SK-N-SH (cell line): ENCODE measurements at regions not wholly inside any gene's neighbourhood (a gene's known extent, or its start where the extent isn't known, plus 50 kb on each side); places are given as distances from the start of the nearest gene placed in this dataset.

Experiments
- CTCF ChIA-PET: fragments of 300-600, 350-600 bp; formaldehyde crosslinking; extraction: SDS; loops from one replicate; lab custom pipeline; 2021; lab: Yijun Ruan, JAX
- POLR2A ChIA-PET: fragments of 350-600 bp; sonication (Branson Sonifier 250); formaldehyde crosslinking; extraction: SDS; loops from one replicate; lab custom pipeline; 2020; ENCODE audit warnings: antibody characterized with exemption, inconsistent platforms; lab: Yijun Ruan, JAX
- DNase-seq: peaks from one replicate; pipeline ENCODE4 v3.0.0; 2012
- H2AFZ ChIP-seq: fragments of 200-600 bp; sonication (generic); 2 replicates; pipeline ENCODE4 v1.8.1; 2016; ENCODE audit warnings: antibody characterized with exemption, mild to moderate bottlenecking, low read depth
- H3F3A ChIP-seq: fragments of 200-600 bp; sonication (generic); replicated peaks from 2 replicates; pipeline ENCODE3; 2016; ENCODE audit warnings: antibody characterized with exemption, mild to moderate bottlenecking; ENCODE audit not compliant: insufficient read depth
- H3K27ac ChIP-seq, 2 experiments: fragments of 200-500 bp in 1 of 2; fragments of 200-600 bp in 1 of 2; sonication (Bioruptor generic) in 1 of 2; sonication (generic), shearing (Covaris generic) in 1 of 2; 2 replicates each; pipeline versions ENCODE4 v1.5.1 to v1.6.1; 2014 to 2016; ENCODE audit warnings: low read depth in 2 of 2, inconsistent platforms in 1 of 2, low read length in 1 of 2, mild to moderate bottlenecking in 1 of 2, mixed read lengths in 1 of 2
- H3K27me3 ChIP-seq: fragments of 200-600 bp; sonication (generic), shearing (Covaris generic); 2 replicates; pipeline ENCODE4 v1.6.1; 2016; ENCODE audit warnings: mixed run types; ENCODE audit not compliant: insufficient read depth
- H3K36me3 ChIP-seq, 2 experiments: fragments of 200-500 bp in 1 of 2; fragments of 200-600 bp in 1 of 2; sonication (Bioruptor generic) in 1 of 2; sonication (generic) in 1 of 2; replicated peaks in 1 of 2; 2 replicates each; pipeline versions ENCODE3 to v1.5.1; 2014 to 2016; ENCODE audit warnings: low read length in 1 of 2, mild to moderate bottlenecking in 1 of 2; ENCODE audit not compliant: insufficient read depth in 2 of 2, control insufficient read depth in 1 of 2
- H3K4me1 ChIP-seq, 2 experiments: fragments of 200-500 bp in 1 of 2; fragments of 200-600 bp in 1 of 2; sonication (Bioruptor generic) in 1 of 2; sonication (generic), shearing (Covaris generic) in 1 of 2; 2 replicates each; pipeline versions ENCODE4 v1.5.1 to v1.6.1; 2014 to 2016; ENCODE audit warnings: low read depth in 1 of 2, low read length in 1 of 2, mixed run types in 1 of 2; ENCODE audit not compliant: insufficient read depth in 2 of 2, control insufficient read depth in 1 of 2
- H3K4me2 ChIP-seq: fragments of 200-600 bp; sonication (generic), shearing (Covaris generic); 2 replicates; pipeline ENCODE4 v1.6.1; 2017; ENCODE audit warnings: mixed run types
- H3K4me3 ChIP-seq, 2 experiments: fragments of 200-500 bp in 1 of 2; fragments of 200-600 bp in 1 of 2; sonication (Bioruptor generic) in 1 of 2; sonication (generic), shearing (Covaris generic) in 1 of 2; 2 replicates each; pipeline versions ENCODE4 v1.5.1 to v1.8.1; 2014 to 2016; ENCODE audit warnings: low read depth in 2 of 2, inconsistent platforms in 1 of 2, low read length in 1 of 2, mild to moderate bottlenecking in 1 of 2, mixed read lengths in 1 of 2, moderate library complexity in 1 of 2
- H3K79me2 ChIP-seq: fragments of 200-600 bp; sonication (generic); 2 replicates; pipeline ENCODE4 v1.8.1; 2017; ENCODE audit warnings: mild to moderate bottlenecking; ENCODE audit not compliant: insufficient read depth
- H3K9ac ChIP-seq: fragments of 200-600 bp; sonication (generic); 2 replicates; pipeline ENCODE4 v1.6.1; 2017; ENCODE audit warnings: mixed run types
- H3K9me2 ChIP-seq: fragments of 200-600 bp; sonication (generic); 2 replicates; pipeline ENCODE4 v1.6.1; 2017; ENCODE audit warnings: mixed run types
- H3K9me3 ChIP-seq: fragments of 200-600 bp; sonication (generic); 2 replicates; pipeline ENCODE4 v1.6.1; 2017; ENCODE audit warnings: mixed run types, mild to moderate bottlenecking, moderate library complexity
- H4K20me1 ChIP-seq: fragments of 200-600 bp; sonication (generic); 2 replicates; pipeline ENCODE4 v1.6.1; 2017; ENCODE audit warnings: mild to moderate bottlenecking, mixed run types; ENCODE audit not compliant: insufficient read depth
- CTCF ChIP-seq: fragments of 200-600 bp; sonication (generic); IDR thresholded peaks from 2 replicates; pipeline ENCODE4 v1.6.1; 2017; ENCODE audit warnings: antibody characterized with exemption, mild to moderate bottlenecking, moderate library complexity
- ELF1 ChIP-seq: IDR thresholded peaks from 2 replicates; pipeline ENCODE4 v1.4.0; 2012
- EP300 ChIP-seq, 2 experiments: IDR thresholded peaks; 2 replicates each; pipeline versions ENCODE4 v1.4.0 to v1.6.1; 2012; ENCODE audit warnings: borderline replicate concordance in 1 of 2, low read depth in 1 of 2, low read length in 1 of 2
- EZH2phosphoT487 ChIP-seq: fragments of 200-600 bp; sonication (generic); IDR thresholded peaks from 2 replicates; pipeline ENCODE4 v1.6.1; 2017; ENCODE audit warnings: low read depth, mixed run types, mild to moderate bottlenecking, antibody characterized with exemption, moderate library complexity, borderline replicate concordance
- FOXJ3 ChIP-seq: sonication (generic); formaldehyde crosslinking; IDR thresholded peaks from 2 replicates; pipeline ENCODE4 v1.5.1; 2020; ENCODE audit warnings: mild to moderate bottlenecking, missing genetic modification reagents
- GABPA ChIP-seq: IDR thresholded peaks from 2 replicates; pipeline ENCODE4 v1.4.0; 2012; ENCODE audit warnings: low read depth, mild to moderate bottlenecking
- GATA2 ChIP-seq: sonication (generic); formaldehyde crosslinking; IDR thresholded peaks from 2 replicates; pipeline ENCODE4 v1.5.0; 2020; ENCODE audit warnings: mild to moderate bottlenecking, missing genetic modification reagents
- IRF3 ChIP-seq: fragments of 150-350 bp; IDR thresholded peaks from 2 replicates; pipeline ENCODE4 v1.6.1; 2016; ENCODE audit warnings: mild to moderate bottlenecking, low read depth, low read length
- JUND ChIP-seq: IDR thresholded peaks from 2 replicates; pipeline ENCODE4 v1.4.0; 2012
- MEF2A ChIP-seq: IDR thresholded peaks from 2 replicates; pipeline ENCODE4 v1.4.0; 2012; ENCODE audit warnings: low read depth, borderline replicate concordance
- NFIC ChIP-seq: IDR thresholded peaks from 2 replicates; pipeline ENCODE4 v1.4.0; 2012; ENCODE audit warnings: borderline replicate concordance
- NRF1 ChIP-seq: IDR thresholded peaks from 2 replicates; pipeline ENCODE4 v1.6.1; 2012; ENCODE audit warnings: low read depth, mild to moderate bottlenecking, low read length
- PBX3 ChIP-seq: IDR thresholded peaks from 2 replicates; pipeline ENCODE4; 2012
- POLR2AphosphoS5 ChIP-seq: IDR thresholded peaks from 2 replicates; pipeline ENCODE4 v1.6.1; 2012; ENCODE audit warnings: low read depth, low read length
- RAD21 ChIP-seq: IDR thresholded peaks from 2 replicates; pipeline ENCODE4 v1.6.1; 2012; ENCODE audit warnings: mild to moderate bottlenecking, low read length
- RFX5 ChIP-seq: IDR thresholded peaks from 2 replicates; pipeline ENCODE4 v1.6.1; 2012; ENCODE audit warnings: mild to moderate bottlenecking, improper control_type of control experiment, low read length
- RXRA ChIP-seq: IDR thresholded peaks from 2 replicates; pipeline ENCODE4 v1.4.0; 2012; ENCODE audit warnings: low read depth, mild to moderate bottlenecking, borderline replicate concordance
- SIN3A ChIP-seq: IDR thresholded peaks from 2 replicates; pipeline ENCODE4 v1.6.1; 2012; ENCODE audit warnings: low read depth, mild to moderate bottlenecking, low read length, moderate library complexity, borderline replicate concordance
- TCF12 ChIP-seq: IDR thresholded peaks from 2 replicates; pipeline ENCODE4 v1.4.0; 2012
- USF1 ChIP-seq: IDR thresholded peaks from 2 replicates; pipeline ENCODE4 v1.4.0; 2012; ENCODE audit warnings: low read depth, borderline replicate concordance
- USF2 ChIP-seq: fragments of 150-350 bp; IDR thresholded peaks from 2 replicates; pipeline ENCODE4 v1.6.1; 2017; ENCODE audit warnings: antibody characterized with exemption, low read length, low read depth, borderline replicate concordance
- YY1 ChIP-seq: IDR thresholded peaks from 2 replicates; pipeline ENCODE4 v1.4.0; 2012; ENCODE audit warnings: low read depth, mild to moderate bottlenecking
- ZBTB33 ChIP-seq: IDR thresholded peaks from 2 replicates; pipeline ENCODE4 v1.4.0; 2012; ENCODE audit warnings: low read depth, borderline replicate concordance
- WGBS: methylation state at CpG from one replicate; pipeline ENCODE4 v1.1.6; 2017; ENCODE audit warnings: low lambda C conversion rate; 5-methylcytosine and 5-hydroxymethylcytosine counted together

GRCh38 chr13:31433207-31433606 lies 233.4 kb downstream of the B3GLCT start:
- no peak overlapping the region for H3K27ac ChIP-seq
- H3K4me2 ChIP-seq, result no peak overlapping the region
- H2AFZ ChIP-seq, result no peak overlapping the region
- no peak overlapping the region for H3K4me3 ChIP-seq
- 33% methylated on average over 1 of the region's 1 CpG for WGBS
- H3K36me3 ChIP-seq, result no peaks in the 10 kb centered on the region
- no peaks in the 10 kb centered on the region for H3K9me2 ChIP-seq
- CTCF ChIA-PET, result interaction anchor here (1.0 to 1.7 kb wide), 7 partner anchors 9 to 363 kb away, joined by 3 to 17 read pairs (median 7); no protein-coding TSS in a partner anchor
- POLR2A ChIA-PET, result no interaction called here
- H3K9ac ChIP-seq, result no peak overlapping the region
- peaks cover 0 to 8% of the 10 kb centered on the region in 2 experiments; a peak in 2 of 4 replicates for H3K4me1 ChIP-seq
- H3K79me2 ChIP-seq, result no peaks in the 10 kb centered on the region
- no peaks in the 10 kb centered on the region for H3K27me3 ChIP-seq
- no peak for DNase-seq
- H3K9me3 ChIP-seq, result no peaks in the 10 kb centered on the region
- TF ChIP-seq IRF3 (no peak), GATA2 (no peak), ELF1 (no peak), RXRA (no peak), YY1 (no peak), MEF2A (no peak), POLR2AphosphoS5 (no peak), RFX5 (no peak), EP300 (IDR thresholded peaks at IDR 0.05; ENCODE audit: borderline replicate concordance in 1 of 2, low read depth in 1 of 2, low read length in 1 of 2) (no peak), ZBTB33 (no peak), FOXJ3 (CRISPR knock-in tag) (no peak), JUND (no peak), NRF1 (no peak), SIN3A (no peak), USF2 (no peak), TCF12 (no peak)
- no peaks in the 10 kb centered on the region for H3F3A ChIP-seq
- H4K20me1 ChIP-seq, result no peaks in the 10 kb centered on the region

GRCh38 chr13:31433746-31434145 lies 234.0 kb downstream of the B3GLCT start:
- H3K27me3 ChIP-seq, result no peaks in the 10 kb centered on the region
- no peak overlapping the region for H3K27ac ChIP-seq
- no peak for DNase-seq
- CTCF ChIA-PET, result interaction anchor here (1.0 to 1.7 kb wide), 8 partner anchors 9 to 363 kb away, joined by 3 to 17 read pairs (median 6); no protein-coding TSS in a partner anchor
- H3K9me3 ChIP-seq, result no peaks in the 10 kb centered on the region
- no peaks in the 10 kb centered on the region for H3F3A ChIP-seq
- H3K36me3 ChIP-seq, result no peaks in the 10 kb centered on the region
- no peaks in the 10 kb centered on the region for H4K20me1 ChIP-seq
- POLR2A ChIA-PET, result no interaction called here
- H3K79me2 ChIP-seq, result no peaks in the 10 kb centered on the region
- no peak for TF ChIP-seq JUND
- no peak for TF ChIP-seq NFIC
- no peak for TF ChIP-seq RAD21
- TF ChIP-seq POLR2AphosphoS5, result no peak
- no peak for TF ChIP-seq USF1
- TF ChIP-seq EZH2phosphoT487, result no peak
- TF ChIP-seq CTCF, result no peak
- TF ChIP-seq GABPA, result no peak
- TF ChIP-seq PBX3, result no peak
- TF ChIP-seq, all 33 proteins: peak for 0
- WGBS, result 76% methylated on average over 7 of the region's 7 CpGs
- H2AFZ ChIP-seq, result no peak overlapping the region
- H3K9me2 ChIP-seq, result no peaks in the 10 kb centered on the region
- H3K9ac ChIP-seq, result no peak overlapping the region
- H3K4me2 ChIP-seq, result no peak overlapping the region
- H3K4me1 ChIP-seq, result peaks cover 0 to 8% of the 10 kb centered on the region in 2 experiments; a peak in 2 of 4 replicates
- no peak overlapping the region for H3K4me3 ChIP-seq
